HG03457 (cell line): ENCODE measurements at regions not wholly inside any gene's neighbourhood (a gene's known extent, or its start where the extent isn't known, plus 50 kb on each side); places are given as distances from the start of the nearest gene placed in this dataset.
"Not testable (repeated sequence)": the region's sequence is repeated elsewhere in the genome, so short reads cannot be mapped to it uniquely, and the experiment has no call there.

Experiments used
- ATAC-seq: cut with Tn5 transposase; IDR thresholded peaks from one replicate; pipeline ENCODE4 v1.9.1; 2021; ENCODE audit warnings: moderate number of reproducible peaks; ENCODE audit not compliant: unreplicated experiment

DNA sequence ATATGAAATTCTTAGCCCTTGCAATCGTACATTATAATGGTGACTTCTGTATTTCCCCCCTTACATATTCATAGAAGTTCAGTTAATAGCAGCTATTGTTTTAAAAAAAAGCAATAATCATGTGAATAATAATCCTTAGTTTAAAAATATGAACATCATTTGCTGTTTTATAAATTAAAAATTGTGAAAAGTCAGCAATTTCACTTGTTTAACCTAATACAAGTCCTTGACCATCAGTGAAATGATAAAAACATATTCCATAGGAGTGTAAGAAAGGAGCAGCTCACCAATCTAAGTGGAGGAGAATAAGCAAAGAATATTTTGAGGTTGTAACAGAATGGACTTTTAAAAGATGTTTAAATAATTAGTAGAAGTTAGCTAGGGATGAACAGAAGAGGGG is 650.2 kb downstream of the SUCLG1 start:
- no peak for ATAC-seq

DNA sequence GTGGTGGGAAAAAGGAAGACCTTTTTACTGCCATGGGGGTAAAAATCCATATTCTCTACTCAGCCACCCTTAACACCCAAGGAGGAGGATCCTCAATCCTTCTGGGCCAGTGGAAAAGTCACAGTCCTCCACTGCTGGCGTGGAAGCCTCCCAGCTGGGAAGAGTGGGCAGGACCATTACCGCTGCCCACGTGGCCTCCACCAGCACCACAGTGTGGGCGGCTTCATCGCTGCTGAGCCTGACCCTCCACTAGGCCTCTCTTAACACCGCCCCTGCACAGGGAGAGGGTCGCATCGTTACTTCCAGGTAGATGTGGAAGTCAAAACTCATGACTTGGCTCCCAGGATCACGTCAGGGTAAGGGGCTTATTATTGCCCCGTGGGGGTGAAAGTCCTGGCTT is 656.5 kb downstream of the SUCLG1 start:
- no peak for ATAC-seq

DNA sequence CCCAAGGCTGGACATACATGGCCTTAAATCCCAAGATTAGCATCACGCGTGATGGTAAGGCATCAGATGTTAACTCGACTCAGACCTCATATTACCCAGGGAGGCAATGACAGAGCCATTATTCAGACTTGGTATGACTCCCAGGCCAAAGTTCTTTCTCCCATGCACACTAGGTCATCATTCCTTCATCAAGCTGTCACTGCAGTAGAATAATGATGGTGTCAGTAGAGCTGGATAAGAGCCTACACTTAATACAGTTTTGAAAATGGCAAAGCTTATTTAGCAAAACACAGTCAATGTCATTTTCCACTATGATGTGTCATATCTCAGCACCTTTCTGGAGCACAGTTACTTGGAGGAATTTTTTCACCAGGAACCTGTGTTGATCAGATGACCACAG is 663.3 kb downstream of the SUCLG1 start:
- no peak for ATAC-seq

DNA sequence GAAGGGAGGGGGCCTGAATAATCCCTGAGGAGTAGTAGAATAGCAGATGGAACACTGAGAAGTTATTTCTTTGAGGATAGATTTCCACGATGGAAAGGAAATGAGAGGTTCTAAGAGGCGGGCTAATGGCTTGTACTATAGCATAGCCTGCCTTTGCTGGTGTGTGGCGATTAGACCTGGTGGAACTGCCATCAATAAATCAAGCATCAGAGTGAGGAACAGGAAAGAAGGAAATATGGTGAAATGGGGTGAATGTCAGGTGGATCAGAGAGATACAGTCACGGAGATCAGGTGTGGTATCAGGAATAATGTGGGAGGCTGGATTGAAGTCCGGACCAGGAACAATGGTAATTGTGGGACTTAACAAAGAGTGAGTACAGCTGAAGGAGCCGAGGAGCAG is 668.6 kb downstream of the SUCLG1 start:
- not testable (repeated sequence) for ATAC-seq

DNA sequence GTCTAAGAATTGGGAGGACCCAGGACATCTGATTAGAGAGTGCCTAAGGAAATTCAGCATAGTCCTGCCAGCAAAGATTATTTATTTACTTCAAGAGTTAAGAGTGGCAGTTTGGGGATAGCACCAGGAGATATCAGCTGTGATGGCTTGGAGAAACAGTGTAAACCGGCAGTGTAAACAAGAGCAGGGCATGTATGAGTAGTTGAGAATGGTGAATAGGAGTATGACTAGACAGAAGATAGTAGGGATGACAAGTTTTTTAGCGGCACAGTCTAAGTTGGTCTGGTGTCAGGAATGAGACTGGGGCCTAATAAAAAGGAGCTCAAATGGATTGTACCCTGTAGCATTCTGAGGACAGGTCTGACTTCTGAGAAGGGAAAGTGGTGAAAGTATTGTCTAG is 669.4 kb downstream of the SUCLG1 start:
- ATAC-seq = not testable (repeated sequence)

DNA sequence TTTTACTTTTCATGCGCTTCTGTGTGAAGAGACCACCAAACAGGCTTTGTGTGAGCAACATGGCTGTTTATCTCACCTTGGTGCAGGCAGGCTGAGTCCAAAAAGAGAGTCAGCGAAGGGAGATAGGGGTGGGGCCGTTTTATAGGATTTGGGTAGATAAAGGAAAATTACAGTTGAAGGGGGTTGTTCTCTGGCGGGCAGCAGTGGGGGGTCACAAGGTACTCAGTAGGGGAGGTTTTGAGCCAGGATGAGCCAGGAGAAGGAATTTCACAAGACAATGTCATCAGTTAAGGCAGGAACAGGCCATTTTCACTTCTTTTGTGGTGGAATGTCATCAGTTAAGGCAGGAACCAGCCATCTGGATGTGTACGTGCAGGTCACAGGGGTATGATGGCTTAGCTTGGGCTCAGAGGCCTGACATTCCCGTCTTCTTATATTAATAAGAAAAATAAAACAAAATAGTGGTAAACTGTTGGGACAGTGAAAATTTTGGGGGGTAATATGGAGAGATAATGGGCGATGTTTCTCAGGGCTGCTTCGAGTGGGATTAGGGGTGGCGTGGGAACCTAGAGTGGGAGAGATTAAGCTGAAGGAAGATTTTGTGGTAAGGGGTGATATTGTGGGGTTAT is 670.0 kb downstream of the SUCLG1 start:
- ATAC-seq = not testable (repeated sequence)

DNA sequence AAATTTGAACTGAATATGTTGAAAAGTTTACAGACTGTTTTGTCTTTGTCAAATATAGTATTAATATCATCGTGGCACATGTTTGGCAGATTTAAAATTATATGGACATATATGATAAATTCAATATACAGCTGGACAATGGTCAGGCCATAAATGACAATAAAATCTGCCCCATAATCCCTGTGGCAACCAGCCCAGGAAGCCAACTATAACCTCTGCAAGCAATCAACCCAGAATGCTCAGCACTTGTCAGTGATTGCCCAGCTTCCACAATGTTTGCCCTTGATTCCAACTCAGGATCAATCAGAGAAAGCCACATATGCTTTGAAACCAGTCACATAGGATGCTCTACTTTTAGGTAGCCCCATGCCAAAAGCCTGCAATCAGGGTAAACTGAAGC is 671.9 kb downstream of the SUCLG1 start:
- no peak for ATAC-seq

DNA sequence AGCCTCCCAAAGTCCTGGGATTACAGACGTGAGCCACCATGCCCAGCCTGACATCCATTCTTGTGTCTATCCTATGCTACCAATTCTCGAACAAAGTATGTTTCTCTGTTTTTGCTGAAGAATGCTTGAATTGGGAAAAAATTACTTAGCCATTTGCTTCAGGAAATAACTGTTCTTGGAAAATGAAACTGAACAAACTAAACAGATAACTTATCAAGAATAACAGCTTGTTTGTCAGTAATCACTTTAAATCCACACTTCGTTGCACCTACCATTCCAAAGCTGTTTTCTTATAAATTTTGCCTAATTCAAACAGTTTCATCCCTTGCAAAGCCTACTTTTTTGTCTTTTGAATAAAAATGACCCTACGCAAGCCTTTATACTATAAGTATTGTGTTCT is 672.9 kb downstream of the SUCLG1 start:
- ATAC-seq = no peak

DNA sequence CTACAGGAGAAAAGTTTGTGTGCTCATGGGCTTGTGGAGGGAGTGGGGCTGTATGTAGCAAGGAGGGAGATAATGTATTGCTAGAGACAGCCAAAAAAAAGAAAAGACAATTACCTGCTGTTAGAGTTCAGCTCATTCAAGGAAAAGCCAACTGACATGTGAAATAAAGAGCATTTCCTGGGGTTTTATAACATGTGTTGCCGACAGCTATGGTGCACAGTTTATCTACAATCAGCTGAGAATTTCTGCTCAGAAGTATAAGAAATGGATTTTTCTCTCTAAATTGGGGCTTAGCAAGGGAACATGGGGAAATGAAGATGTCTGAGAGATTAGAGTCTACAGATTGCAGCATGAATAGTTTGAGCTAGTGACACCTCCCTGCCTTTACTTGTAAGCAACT is 674.1 kb downstream of the SUCLG1 start:
- ATAC-seq = no peak

DNA sequence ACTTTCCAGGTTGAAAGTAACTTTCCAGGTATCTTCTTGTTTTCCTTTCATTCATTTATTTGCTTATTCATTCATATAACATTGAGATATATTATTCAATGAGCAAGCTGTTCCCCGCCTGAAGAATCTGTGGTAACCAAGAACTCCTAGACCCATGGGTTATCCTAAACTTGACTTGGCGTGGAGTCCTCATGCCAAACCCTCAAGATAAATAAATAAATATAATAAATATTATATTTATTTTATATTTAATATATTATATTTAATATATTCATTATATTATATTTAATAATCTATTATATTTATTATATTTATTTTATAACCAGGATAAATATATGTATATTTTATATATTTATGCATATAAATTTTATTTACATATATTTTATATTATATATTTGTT is 674.8 kb downstream of the SUCLG1 start:
- no peak for ATAC-seq

DNA sequence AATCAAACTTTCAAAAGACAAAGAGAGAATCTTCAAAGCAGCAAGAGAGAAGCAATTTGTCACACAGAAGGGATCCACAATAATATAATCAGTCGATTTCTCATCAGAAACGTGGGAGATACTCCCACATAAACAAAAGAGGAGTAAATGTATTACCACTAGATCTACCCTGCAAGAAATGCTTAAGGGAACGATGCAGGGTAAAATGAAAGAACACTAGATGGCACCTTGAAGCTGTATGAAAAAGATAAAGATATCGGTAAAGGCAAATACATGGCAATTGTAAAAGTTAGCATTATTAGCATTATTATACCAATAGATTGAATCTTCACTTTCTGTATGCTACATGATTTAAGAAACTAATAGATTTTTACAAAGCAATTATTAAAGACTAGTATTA is 677.0 kb downstream of the SUCLG1 start:
- no peak for ATAC-seq

DNA sequence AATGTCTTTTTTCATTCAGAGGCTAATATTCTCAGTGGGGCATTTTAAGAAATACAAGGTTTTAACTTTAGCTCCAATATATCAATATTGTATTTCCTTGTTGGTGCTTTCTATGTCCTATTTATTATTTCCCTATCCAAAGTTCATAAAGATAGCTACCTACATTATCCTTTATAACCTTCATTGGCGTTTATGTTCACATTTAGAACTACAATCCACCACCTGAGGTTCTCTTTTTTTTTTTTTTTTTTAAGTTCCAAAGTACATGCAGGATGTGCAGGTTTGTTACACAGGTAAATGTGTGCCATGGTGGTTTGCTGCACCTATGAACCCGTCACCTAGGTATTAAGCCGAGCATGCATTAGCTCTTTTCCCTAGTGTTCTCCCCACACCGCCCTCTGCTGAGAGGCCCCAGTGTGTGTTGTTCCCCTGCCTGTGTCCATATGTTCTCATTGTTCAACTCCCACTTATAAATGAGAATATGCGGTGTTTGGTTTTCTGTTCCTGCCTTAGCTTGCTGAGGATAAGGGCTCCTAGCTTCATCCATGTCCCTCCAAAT is 694.6 kb downstream of the SUCLG1 start:
- no peak for ATAC-seq

DNA sequence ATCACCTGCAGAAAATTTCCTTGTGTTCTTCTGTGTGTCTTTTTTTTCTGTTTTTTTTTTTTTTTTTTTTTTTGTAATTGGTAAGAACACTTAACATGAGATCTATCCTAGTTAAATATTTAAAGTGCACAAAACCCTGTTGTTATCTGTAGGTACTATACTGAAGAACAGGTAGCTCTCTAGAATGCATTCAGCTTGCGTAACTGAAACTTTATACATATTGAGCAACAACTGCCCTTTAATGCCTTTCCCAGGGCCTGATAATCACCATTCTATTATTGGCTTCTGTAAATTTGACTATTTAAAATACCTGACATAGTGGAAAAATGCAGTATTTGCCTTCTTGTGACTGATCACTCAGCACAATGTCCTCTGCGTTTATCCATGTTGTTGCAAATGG is 701.8 kb downstream of the SUCLG1 start:
- ATAC-seq = no peak

DNA sequence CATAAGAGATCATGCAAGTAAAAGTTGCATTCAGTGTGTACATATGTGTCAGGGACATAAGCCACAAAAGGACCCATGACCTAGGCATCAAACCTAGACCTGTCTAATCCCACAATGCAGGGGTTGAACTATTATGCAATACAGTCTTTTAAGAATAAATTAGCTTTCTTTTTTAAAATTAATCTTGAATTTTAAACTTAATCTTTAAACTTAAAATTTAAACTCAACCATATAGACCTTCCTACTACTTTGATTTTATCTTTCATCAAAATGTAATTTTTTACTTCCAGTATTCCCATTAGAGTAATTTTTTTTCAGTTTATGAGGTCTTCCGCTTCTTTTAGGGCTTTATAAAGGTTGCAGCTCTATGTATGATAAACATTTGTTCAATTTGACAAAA is 702.9 kb downstream of the SUCLG1 start:
- ATAC-seq = no peak

DNA sequence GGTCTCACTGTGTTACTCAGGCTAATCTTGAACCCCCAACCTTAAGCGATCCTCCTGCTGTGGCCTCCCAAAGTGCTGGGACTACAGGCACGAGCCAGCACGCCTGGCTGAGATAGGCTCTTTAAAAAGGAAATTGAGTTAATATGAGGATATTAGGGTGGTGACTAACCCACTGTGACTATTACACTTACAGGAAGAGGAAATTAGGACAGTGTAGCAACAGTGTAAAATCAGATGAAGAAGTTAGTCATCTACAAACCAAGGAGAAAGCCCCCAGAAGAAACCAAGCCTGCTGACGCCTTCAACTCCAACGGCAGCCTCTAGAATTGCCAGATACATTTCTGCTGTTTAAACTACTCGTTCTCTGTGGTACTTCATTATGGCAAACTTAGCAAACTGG is 711.9 kb downstream of the SUCLG1 start:
- ATAC-seq = no peak

DNA sequence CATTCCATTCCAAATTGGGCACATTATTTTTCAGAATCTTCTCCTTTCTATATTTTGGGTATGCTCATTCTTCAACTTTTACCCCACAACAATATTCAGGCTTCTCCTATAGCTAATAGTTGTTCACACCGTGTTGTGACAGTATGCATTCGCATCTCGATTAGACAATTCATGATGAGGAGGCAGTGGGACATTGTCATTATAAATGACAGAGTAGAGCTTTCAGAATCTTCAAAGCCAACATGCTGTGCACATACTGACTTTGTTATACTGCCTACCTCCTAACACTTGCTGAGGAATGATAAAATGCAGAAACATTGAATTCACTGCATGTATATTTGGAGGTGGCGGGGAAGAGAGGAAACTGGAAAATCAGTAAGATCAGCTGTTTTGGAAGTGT is 714.2 kb downstream of the SUCLG1 start:
- no peak for ATAC-seq

DNA sequence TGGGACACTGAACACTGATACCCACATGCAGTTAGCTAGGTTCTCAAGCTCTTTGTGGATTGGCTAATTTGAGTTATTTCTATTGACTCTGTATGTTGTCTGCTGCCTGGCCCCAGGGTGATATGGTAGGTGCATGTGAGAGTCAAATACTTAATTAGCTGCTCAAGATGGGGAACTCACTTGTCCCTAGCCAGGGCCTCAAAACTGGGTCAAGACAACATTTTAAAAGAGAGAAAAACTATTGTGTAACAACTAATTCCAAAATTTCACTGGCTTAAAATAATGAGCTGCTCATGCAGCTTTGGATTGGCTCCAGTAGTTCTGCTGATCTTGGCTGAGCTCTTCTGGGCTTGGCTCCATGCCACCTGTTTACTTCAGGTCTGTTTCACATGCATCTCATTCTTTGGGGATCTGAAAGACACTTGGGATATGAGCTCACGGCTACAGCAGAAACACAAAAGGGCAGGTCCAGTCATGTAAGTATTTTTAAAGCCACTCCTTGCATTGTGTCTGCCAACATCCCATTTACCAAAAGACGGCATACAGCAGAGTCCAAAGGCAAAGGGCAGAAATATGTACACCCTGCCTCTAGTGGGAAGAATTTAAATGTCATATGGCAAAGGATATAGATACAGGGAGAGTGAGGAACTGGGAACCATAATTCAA is 716.8 kb downstream of the SUCLG1 start:
- ATAC-seq = no peak

DNA sequence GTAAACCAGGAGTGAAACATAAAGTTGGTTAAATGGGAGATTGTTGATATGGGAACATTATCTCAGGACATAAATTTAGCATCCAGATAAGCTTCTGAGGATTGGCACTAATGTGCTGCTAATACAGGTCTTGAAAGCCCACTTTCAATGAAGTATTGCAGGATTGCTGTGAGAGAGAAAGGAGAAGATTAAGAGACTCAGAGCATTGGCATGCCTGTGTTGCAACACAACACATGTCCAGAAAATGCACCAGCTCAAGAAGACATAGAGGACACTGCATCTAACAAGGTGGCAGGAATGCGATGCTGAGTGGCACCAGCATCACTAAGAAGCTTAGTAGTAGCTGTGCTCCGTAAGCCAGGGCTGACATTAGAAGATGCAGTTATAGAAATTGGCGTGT is 728.9 kb downstream of the SUCLG1 start:
- ATAC-seq = no peak

DNA sequence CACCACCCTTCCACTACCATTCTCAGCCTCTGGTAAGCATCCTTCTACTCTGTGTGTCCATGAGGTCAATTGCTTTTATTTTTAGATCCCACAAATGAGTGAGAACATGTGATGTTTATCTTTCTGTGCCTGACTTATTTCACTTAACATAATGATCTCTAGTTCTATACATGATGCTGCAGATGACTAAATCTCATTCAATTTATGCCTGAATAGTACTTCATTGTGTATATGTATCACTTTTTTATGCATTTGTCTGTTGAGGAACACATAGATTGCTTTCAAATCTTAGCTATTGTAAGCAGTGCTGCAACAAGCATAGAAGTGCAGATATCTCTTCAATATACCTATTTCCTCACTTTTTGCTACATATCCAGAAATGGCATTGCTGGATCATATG is 733.3 kb downstream of the SUCLG1 start:
- no peak for ATAC-seq

DNA sequence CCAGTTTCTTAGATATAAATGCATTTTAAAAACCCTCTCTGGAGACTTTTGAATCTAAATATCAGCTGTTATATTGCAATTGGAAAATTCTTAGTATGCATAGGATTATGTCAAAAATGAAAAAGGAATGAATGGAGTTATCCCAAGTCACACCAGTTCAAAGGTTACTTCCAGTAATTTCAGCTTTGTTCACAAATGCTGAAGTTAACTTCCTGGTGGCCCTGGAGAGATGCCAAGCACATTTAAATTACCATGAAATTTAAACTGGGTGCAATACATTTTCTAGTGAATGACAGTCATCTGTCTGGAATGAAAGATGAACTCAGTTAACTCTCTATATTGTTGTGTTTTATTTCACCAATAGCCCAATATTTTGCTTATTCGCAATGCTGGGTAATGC is 753.9 kb downstream of the SUCLG1 start:
- no peak for ATAC-seq

DNA sequence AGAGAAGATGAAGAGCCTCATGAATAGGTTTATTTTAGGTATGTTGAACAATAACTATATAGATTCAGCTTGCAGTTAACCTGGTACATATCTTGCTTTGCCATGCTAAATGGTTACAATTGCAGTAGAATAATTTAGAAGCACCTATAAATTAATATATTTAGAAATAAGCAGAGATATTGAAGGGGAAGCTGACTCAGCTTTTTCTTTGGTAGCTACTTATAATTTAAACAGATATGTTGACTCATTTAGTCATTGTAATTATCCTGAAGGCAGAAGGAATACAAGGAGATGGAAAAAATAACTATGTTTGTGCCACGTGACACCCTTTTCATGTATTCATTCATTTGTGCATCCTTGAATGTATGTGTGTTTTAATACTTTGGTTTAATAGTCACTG is 755.5 kb downstream of the SUCLG1 start:
- no peak for ATAC-seq

DNA sequence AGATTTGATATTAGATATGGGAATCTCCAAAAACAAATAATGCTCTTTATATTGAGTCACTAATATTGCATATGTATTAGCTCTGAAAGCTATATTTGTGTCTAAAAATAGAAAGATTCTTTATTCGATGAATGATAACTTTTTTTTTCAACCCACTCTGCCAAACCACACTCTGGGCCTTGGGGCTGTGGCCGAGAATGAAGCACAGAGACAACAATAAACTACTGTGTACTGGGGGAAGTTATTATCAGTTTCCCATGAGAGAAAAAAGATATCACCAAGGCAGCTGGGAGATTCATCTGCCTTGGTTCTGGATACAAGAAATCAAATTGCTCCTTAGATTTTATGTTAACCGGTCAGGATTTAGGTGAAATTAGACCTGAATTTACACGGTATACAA is 762.2 kb downstream of the SUCLG1 start:
- ATAC-seq = no peak

DNA sequence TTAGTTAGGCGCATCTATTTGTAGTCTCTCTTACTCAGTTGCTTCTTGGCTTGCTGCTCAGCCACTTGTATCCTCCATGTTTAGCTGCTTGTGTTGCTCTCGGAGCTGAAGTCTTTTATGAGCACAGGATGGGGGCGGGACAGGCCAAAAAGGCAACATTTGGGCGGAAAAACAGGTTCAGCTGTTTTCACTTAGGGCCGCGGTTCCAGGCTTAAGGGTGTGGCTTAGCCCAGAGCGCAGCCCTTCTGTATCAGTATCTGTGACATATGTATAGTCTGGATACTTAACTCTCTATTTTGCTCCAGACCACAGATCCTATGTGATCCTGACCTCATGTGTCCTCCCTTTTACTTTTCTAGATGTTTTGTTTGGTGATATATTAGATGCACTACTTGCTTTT is 763.5 kb downstream of the SUCLG1 start:
- no peak for ATAC-seq
